Neural progenitor cell (in vitro differentiated cells): ENCODE measurements at regions not wholly inside any gene's neighbourhood (a gene's known extent, or its start where the extent isn't known, plus 50 kb on each side); places are given as distances from the start of the nearest gene placed in this dataset.

ENCODE experiments used
- EZH2phosphoT487 ChIP-seq: fragments of 200-600 bp; sonication (generic); IDR thresholded peaks from 2 replicates; pipeline ENCODE4 v1.6.1; 2017; ENCODE audit warnings: antibody characterized with exemption
- TF ChIP-seq, protein P1 (sequence below): fragments of 200-600 bp; sonication (generic); IDR thresholded peaks from 2 replicates; pipeline ENCODE4 v1.5.1; 2017; ENCODE audit warnings: antibody characterized with exemption, mild to moderate bottlenecking

DNA sequence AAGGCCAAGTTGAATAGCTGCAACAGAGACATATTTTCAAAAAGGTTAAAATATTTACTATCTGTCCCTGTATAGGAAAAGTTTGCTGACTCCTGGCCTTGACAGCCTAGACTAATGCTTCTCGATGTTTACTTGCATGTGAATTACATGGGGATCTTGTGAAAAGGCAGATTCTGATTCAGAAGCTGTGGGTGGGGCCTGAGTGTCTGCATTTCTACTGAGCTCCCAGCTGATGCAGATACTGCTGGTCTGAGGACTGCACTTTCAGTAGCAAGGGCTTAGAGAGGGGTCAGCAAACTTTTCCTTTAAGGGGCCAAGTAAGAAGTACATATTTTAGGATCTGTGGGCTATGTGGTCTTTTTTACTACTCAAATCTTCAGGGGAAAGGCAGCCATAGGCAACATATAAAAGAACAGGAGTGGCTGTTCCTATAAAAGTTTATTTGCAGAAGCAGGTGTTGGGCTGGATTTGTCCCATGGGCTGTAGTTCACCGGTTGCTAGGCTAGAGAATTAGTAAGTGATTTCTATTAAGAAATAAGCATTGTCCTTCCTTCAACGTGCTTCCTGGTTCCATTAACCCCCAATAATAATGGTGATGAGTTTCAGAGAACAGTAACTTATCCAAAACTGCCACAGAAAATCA is 97.2 kb upstream of the PDE5A start:
- TF ChIP-seq, protein P1, sequence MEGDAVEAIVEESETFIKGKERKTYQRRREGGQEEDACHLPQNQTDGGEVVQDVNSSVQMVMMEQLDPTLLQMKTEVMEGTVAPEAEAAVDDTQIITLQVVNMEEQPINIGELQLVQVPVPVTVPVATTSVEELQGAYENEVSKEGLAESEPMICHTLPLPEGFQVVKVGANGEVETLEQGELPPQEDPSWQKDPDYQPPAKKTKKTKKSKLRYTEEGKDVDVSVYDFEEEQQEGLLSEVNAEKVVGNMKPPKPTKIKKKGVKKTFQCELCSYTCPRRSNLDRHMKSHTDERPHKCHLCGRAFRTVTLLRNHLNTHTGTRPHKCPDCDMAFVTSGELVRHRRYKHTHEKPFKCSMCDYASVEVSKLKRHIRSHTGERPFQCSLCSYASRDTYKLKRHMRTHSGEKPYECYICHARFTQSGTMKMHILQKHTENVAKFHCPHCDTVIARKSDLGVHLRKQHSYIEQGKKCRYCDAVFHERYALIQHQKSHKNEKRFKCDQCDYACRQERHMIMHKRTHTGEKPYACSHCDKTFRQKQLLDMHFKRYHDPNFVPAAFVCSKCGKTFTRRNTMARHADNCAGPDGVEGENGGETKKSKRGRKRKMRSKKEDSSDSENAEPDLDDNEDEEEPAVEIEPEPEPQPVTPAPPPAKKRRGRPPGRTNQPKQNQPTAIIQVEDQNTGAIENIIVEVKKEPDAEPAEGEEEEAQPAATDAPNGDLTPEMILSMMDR, result no peak
- no peak for TF ChIP-seq EZH2phosphoT487
